SK-N-SH treated with all-trans-retinoic acid at 6 μM for 48 hours (cell line): ENCODE measurements at regions not wholly inside any gene's neighbourhood (a gene's known extent, or its start where the extent isn't known, plus 50 kb on each side); places are given as distances from the start of the nearest gene placed in this dataset.

Experiments
- ATAC-seq: fragments of 200-7000 bp; cut with Tn5 transposase; 3 replicates; pipeline ENCODE4 v1.9.1; 2020; ENCODE audit warnings: mild to moderate bottlenecking, moderate library complexity
- ARNTL ChIP-seq: fragments of 450-650 bp; formaldehyde crosslinking; IDR thresholded peaks from 2 replicates; pipeline ENCODE4 v1.5.0; 2020; ENCODE audit warnings: low read depth, mild to moderate bottlenecking, moderate library complexity, borderline replicate concordance
- BACH2 ChIP-seq: fragments of 250-450 bp; sonication (Bioruptor Pico); IDR thresholded peaks from 2 replicates; pipeline ENCODE4 v1.9.0; 2021; ENCODE audit warnings: mild to moderate bottlenecking, borderline replicate concordance
- CREB5 ChIP-seq: fragments of 250-450 bp; sonication (Bioruptor Pico); IDR thresholded peaks from 2 replicates; pipeline ENCODE4 v1.5.1; 2020; ENCODE audit warnings: low read depth, mild to moderate bottlenecking, moderate library complexity
- CSDC2 ChIP-seq: fragments of 250-450 bp; sonication (Bioruptor Pico); IDR thresholded peaks from 2 replicates; pipeline ENCODE4 v1.5.0; 2020; ENCODE audit warnings: mild to moderate bottlenecking, moderate library complexity
- CSRNP3 ChIP-seq: fragments of 250-450 bp; sonication (Bioruptor Pico); IDR thresholded peaks from 2 replicates; pipeline ENCODE4 v1.5.1; 2021; ENCODE audit warnings: mild to moderate bottlenecking, moderate library complexity
- ESRRG ChIP-seq: fragments of 250-450 bp; sonication (Bioruptor Pico); IDR thresholded peaks from 2 replicates; pipeline ENCODE4 v1.6.1; 2021; ENCODE audit warnings: mild to moderate bottlenecking
- GLIS3 ChIP-seq: fragments of 250-450 bp; sonication (Bioruptor Pico); IDR thresholded peaks from 2 replicates; pipeline ENCODE4 v1.5.0; 2020; ENCODE audit warnings: mild to moderate bottlenecking, moderate library complexity
- ISL1 ChIP-seq: fragments of 250-450 bp; sonication (Bioruptor Pico); IDR thresholded peaks from 2 replicates; pipeline ENCODE4 v2.1.2; 2022; ENCODE audit warnings: mild to moderate bottlenecking, moderate library complexity
- OSR1 ChIP-seq: fragments of 250-450 bp; sonication (Bioruptor Pico); IDR thresholded peaks from 2 replicates; pipeline ENCODE4 v1.8.0; 2022; ENCODE audit warnings: moderate library complexity, mild to moderate bottlenecking, inconsistent platforms
- PATZ1 ChIP-seq: fragments of 250-450 bp; sonication (Bioruptor Pico); IDR thresholded peaks from 2 replicates; pipeline ENCODE4 v1.8.0; 2020; ENCODE audit warnings: mild to moderate bottlenecking, moderate library complexity, borderline replicate concordance
- POU6F1 ChIP-seq: fragments of 250-450 bp; sonication (Bioruptor Pico); IDR thresholded peaks from 2 replicates; pipeline ENCODE4 v1.8.0; 2021; ENCODE audit warnings: low read depth, mild to moderate bottlenecking, moderate library complexity, borderline replicate concordance
- PPARA ChIP-seq: fragments of 250-450 bp; sonication (Bioruptor Pico); IDR thresholded peaks from 2 replicates; pipeline ENCODE4 v1.5.0; 2020; ENCODE audit warnings: mild to moderate bottlenecking, borderline replicate concordance
- TOX ChIP-seq: fragments of 250-450 bp; sonication (Bioruptor Pico); IDR thresholded peaks from 2 replicates; pipeline ENCODE4 v1.8.0; 2021; ENCODE audit warnings: mild to moderate bottlenecking, moderate library complexity, borderline replicate concordance
- TSHZ2 ChIP-seq: fragments of 250-450 bp; sonication (Bioruptor Pico); IDR thresholded peaks from 2 replicates; pipeline ENCODE4 v1.5.0; 2020; ENCODE audit warnings: mild to moderate bottlenecking, moderate library complexity
- ZFP30 ChIP-seq: fragments of 450-650 bp; formaldehyde crosslinking; IDR thresholded peaks from 2 replicates; pipeline ENCODE4 v1.5.0; 2022; ENCODE audit warnings: mild to moderate bottlenecking, moderate library complexity
- ZNF565 ChIP-seq: fragments of 450-650 bp; formaldehyde crosslinking; conservative IDR thresholded peaks from 2 replicates; pipeline ENCODE4 v1.5.0; 2020; ENCODE audit warnings: low read depth, mild to moderate bottlenecking, moderate library complexity
- ZNF70 ChIP-seq: fragments of 450-650 bp; formaldehyde crosslinking; IDR thresholded peaks from 2 replicates; pipeline ENCODE4 v1.5.0; 2020; ENCODE audit warnings: mild to moderate bottlenecking, moderate library complexity
- ZNF8 ChIP-seq: fragments of 450-650 bp; formaldehyde crosslinking; IDR thresholded peaks from 2 replicates; pipeline ENCODE4 v1.5.0; 2020; ENCODE audit warnings: mild to moderate bottlenecking, moderate library complexity

- TF ChIP-seq TSHZ2 (CRISPR knock-in tag) (peak; percentile 85), ARNTL (CRISPR knock-in tag) (no peak)
These were observed 342.7 kb downstream of the DEPDC1B start (continued) for GRCh38 chr5:60357302-60357701.

- ATAC-seq, result peak; percentile 77
- TF ChIP-seq ESRRG (CRISPR knock-in tag) (no peak), PPARA (CRISPR knock-in tag) (no peak), CSDC2 (CRISPR knock-in tag) (no peak), ARNTL (CRISPR knock-in tag) (no peak), ZNF8 (CRISPR knock-in tag) (no peak), BACH2 (CRISPR knock-in tag) (no peak), GLIS3 (CRISPR knock-in tag) (no peak), TSHZ2 (CRISPR knock-in tag) (peak; percentile 64; the same call in 1 of the 2 replicates), TOX (CRISPR knock-in tag) (no peak)
These were observed 343.2 kb downstream of the DEPDC1B start for GRCh38 chr5:60356745-60357144.

- no peak for ATAC-seq
- no peak for TF ChIP-seq POU6F1
- no peak for TF ChIP-seq ISL1 (CRISPR knock-in tag)
- no peak for TF ChIP-seq CREB5 (CRISPR knock-in tag)
These were observed 344.8 kb downstream of the DEPDC1B start for GRCh38 chr5:60355181-60355580.

- ATAC-seq, result no peak
- TF ChIP-seq TOX (CRISPR knock-in tag) (no peak), CSDC2 (CRISPR knock-in tag) (no peak), PATZ1 (CRISPR knock-in tag) (no peak), GLIS3 (CRISPR knock-in tag) (no peak), POU6F1 (no peak), ZNF565 (CRISPR knock-in tag) (no peak), ZNF70 (CRISPR knock-in tag) (no peak), OSR1 (CRISPR knock-in tag) (no peak), CREB5 (CRISPR knock-in tag) (no peak), ZFP30 (CRISPR knock-in tag) (no peak), CSRNP3 (no peak)
These were observed 345.7 kb downstream of the DEPDC1B start for GRCh38 chr5:60354311-60354710.
